Aorta (tissue), 5 donors: ENCODE measurements at regions not wholly inside any gene's neighbourhood (a gene's known extent, or its start where the extent isn't known, plus 50 kb on each side); places are given as distances from the start of the nearest gene placed in this dataset.

Experiments
- ATAC-seq: fragments of 200-7000 bp; cut with Tn5 transposase; one replicate; pipeline ENCODE4 v1.9.1; 2022; ENCODE audit warnings: moderate library complexity; ENCODE audit not compliant: low FRiP score
- DNase-seq, 2 donors: peaks; one replicate each; pipeline ENCODE4 v3.0.0-alpha.2; 2020
- H3K27ac ChIP-seq, 2 donors: one replicate each; pipeline ENCODE4 v1.5.1; 2013; ENCODE audit warnings: low read length in 2 of 2, mild to moderate bottlenecking in 2 of 2, moderate library complexity in 2 of 2, control low read depth in 1 of 2, inconsistent platforms in 1 of 2, low read depth in 1 of 2
- H3K27me3 ChIP-seq, 2 donors: one replicate each; pipeline ENCODE4 v1.6.1; 2013; ENCODE audit warnings: control low read depth in 1 of 2, low read length in 1 of 2, mild to moderate bottlenecking in 1 of 2, moderate library complexity in 1 of 2; ENCODE audit not compliant: insufficient read depth in 2 of 2, control insufficient read depth in 1 of 2
- H3K36me3 ChIP-seq, 2 donors: one replicate each; pipeline ENCODE4 v1.6.1; 2013; ENCODE audit warnings: control low read depth in 1 of 2, low read length in 1 of 2, mild to moderate bottlenecking in 1 of 2; ENCODE audit not compliant: insufficient read depth in 2 of 2, control insufficient read depth in 1 of 2
- H3K4me1 ChIP-seq, 2 donors: one replicate each; pipeline ENCODE4 v1.6.1; 2013; ENCODE audit warnings: low read length in 2 of 2, control low read depth in 1 of 2, mild to moderate bottlenecking in 1 of 2, moderate library complexity in 1 of 2; ENCODE audit not compliant: insufficient read depth in 2 of 2, control insufficient read depth in 1 of 2
- H3K4me3 ChIP-seq, 2 donors: one replicate each; pipeline ENCODE4 v1.5.1; 2013; ENCODE audit warnings: low read length in 2 of 2, control low read depth in 1 of 2, mild to moderate bottlenecking in 1 of 2
- H3K9me3 ChIP-seq: one replicate; pipeline ENCODE4 v1.6.1; 2013; ENCODE audit warnings: mild to moderate bottlenecking, low read length; ENCODE audit not compliant: control insufficient read depth
- WGBS, 2 donors: extraction: QIAGEN DNeasy Blood & Tissue Kit; methylation state at CpG; one replicate each; pipeline ENCODE4 v1.1.7; 2013; 5-methylcytosine and 5-hydroxymethylcytosine counted together
- intact Hi-C, 2 donors: fragments of 100-400 bp; cut with DNase I; formaldehyde crosslinking; loops; one replicate each; pipeline versions ENCODE4 v1.14.2 to v1.15.0; 2022
- donor health status: healthy with polysubstance abuse.
- donor health status: Bipolar disorder and iron deficiency.
- donor health status: DM: no; HTN: no; CAD: no.
- donor health status: DM: no; HTN: no; CAD: no.
- donor health status: DM: yes; HTN: yes; CAD: no.

DNA sequence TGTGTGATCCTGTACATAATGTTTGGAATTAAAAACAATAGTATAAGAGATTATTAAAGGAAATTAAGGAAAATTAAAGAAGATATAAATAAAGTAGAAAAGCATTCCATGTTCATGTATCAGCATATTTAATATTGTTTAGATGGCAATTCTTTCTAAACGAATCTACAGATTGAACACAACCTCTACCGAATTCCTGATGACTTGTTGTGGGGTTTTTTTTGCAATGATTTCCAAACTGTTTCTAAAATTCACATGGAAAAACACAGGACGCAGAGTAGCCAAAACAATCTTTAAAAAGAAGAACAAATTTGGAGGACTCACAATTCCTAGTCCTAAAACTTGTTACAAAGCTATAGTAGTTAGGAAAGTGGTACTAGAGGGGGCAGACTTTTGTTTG, 573.4 kb upstream of the IGFBP3 start:
- H3K27me3 ChIP-seq: no peaks in the 10 kb centered on the region
- 78 to 79% methylated on average over 3 of the region's 3 CpGs for WGBS, 2 donors
- H3K36me3 ChIP-seq: no peaks in the 10 kb centered on the region
- no peaks in the 10 kb centered on the region for H3K9me3 ChIP-seq
- no peak for DNase-seq
- H3K27ac ChIP-seq: no peak overlapping the region
- intact Hi-C loops: no loop called here
- no peak for ATAC-seq
- H3K4me1 ChIP-seq: no peaks in the 10 kb centered on the region
- H3K4me3 ChIP-seq: no peak overlapping the region

DNA sequence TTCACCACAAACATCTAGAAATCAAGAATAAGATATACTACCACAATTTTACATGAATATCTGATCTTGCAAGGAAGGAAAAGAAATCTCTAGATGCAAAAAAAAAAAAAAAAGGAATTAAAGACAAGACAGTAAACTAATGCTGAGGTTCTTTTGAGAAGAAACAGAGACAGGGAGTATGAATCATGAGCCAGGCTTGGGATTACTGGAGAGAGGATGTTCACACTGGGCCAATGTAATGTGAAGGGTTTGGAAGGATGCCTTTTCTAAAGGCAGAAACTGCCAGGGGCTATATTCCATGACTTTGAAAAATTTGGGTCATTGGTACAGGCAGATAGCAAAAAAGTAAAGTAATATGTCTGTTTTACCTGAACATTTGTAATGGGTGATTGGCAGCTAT, 573.0 kb upstream of the IGFBP3 start:
- Histone ChIP-seq H3K27ac (no peak overlapping the region), H3K9me3 (no peaks in the 10 kb centered on the region), H3K27me3 (no peaks in the 10 kb centered on the region), H3K36me3 (no peaks in the 10 kb centered on the region), H3K4me3 (no peak overlapping the region), H3K4me1 (no peaks in the 10 kb centered on the region)
- no peak for ATAC-seq
- no peak for DNase-seq
- intact Hi-C loops: no loop called here

DNA sequence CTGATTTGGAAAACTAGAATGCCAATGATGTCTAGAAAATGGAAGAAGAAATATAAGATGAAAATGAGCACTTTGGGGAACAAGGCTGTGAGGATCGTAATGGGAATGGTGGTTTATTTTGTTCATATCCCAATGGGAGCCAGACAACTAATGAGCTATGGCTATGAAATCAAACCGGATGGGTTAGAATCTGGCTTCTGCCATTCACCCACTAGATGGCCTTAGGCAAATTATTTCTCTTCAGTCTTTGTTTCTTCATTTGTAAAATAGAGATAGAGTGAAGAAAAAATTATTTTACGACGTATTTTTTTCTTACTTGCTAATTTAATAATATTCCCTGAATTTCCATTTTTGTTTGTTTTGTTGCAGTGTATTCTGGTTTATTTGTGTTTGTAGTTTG, 572.1 kb upstream of the IGFBP3 start:
- 91% methylated on average over 4 of the region's 4 CpGs for WGBS, 2 donors
- Histone ChIP-seq H3K27me3 (no peaks in the 10 kb centered on the region), H3K9me3 (no peaks in the 10 kb centered on the region), H3K36me3 (no peaks in the 10 kb centered on the region), H3K4me3 (no peak overlapping the region), H3K4me1 (no peaks in the 10 kb centered on the region), H3K27ac (no peak overlapping the region)
- ATAC-seq (no peak), DNase-seq (no peak)
- intact Hi-C loops: no loop called here

DNA sequence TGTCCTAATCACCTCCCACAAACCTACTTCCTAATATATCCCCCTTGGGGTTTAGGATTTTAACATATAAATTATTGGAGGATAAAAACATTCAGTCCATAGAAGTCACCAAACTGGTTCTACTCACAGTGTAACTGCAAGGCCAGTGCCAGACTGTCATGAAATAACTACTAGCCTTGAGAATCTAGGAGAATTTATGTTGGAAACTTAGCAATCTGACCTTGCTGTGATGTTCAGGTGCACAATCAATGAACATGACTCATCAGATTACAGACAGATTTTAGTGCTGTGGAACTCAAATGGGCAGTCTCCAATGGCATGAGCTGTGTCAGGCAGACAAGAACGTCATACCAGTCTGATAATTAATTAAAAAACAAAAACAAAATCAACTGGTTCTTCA, 571.4 kb upstream of the IGFBP3 start:
- intact Hi-C loops: no loop called here
- no peaks in the 10 kb centered on the region for H3K27me3 ChIP-seq
- no peaks in the 10 kb centered on the region for H3K4me1 ChIP-seq
- no peak for ATAC-seq
- H3K9me3 ChIP-seq: no peaks in the 10 kb centered on the region
- 89 to 94% methylated on average over 1 of the region's 1 CpG for WGBS, 2 donors
- H3K36me3 ChIP-seq: no peaks in the 10 kb centered on the region
- no peak for DNase-seq
- H3K4me3 ChIP-seq: no peak overlapping the region
- no peak overlapping the region for H3K27ac ChIP-seq

DNA sequence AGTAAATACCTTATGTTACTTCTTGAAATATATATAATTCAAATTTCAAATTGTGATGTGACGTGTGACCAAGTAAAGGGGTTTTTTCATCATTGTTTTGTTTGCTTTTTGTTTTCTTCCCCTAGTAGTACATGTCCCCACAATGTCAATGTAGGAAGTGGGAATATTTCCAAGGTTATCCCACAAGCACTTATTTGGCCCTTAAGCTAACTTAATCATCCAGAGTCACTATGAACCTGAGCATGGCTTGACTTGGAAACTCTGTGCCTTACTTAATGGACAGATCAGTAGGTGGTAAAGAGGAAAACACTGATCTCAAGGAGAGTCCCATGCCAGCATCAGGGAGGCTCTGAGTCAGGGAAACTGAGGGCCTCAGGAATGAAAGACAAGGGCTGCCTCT, 569.3 kb upstream of the IGFBP3 start:
- no peaks in the 10 kb centered on the region for H3K36me3 ChIP-seq
- intact Hi-C loops: no loop called here
- no peak for ATAC-seq
- no peak overlapping the region for H3K27ac ChIP-seq
- H3K4me1 ChIP-seq: no peaks in the 10 kb centered on the region
- 97 to 100% methylated on average over 1 of the region's 1 CpG for WGBS, 2 donors
- H3K4me3 ChIP-seq: no peak overlapping the region
- H3K27me3 ChIP-seq: no peaks in the 10 kb centered on the region
- DNase-seq: no peak
- H3K9me3 ChIP-seq: no peaks in the 10 kb centered on the region

DNA sequence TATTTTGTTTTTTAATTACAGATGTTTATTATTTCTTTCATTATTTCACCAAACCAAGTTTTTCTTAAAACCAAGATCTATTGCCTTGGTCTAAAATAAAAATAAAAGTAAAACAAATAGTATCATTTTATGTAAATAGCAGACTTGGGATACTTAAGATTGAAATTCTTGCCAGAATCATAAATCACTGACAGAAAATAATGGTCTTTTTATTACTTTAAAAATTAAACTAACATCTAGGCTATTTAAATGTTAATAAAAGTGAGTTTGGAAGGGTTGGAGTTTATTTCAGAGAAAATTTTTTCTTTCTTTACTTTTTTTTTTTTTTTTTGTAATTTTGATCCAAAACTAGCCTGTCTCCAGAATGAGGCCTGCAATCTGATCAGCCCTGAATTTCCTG, 568.0 kb upstream of the IGFBP3 start:
- Histone ChIP-seq H3K9me3 (peaks cover 2% of the 10 kb centered on the region), H3K27me3 (no peaks in the 10 kb centered on the region), H3K4me3 (no peak overlapping the region), H3K27ac (no peak overlapping the region), H3K4me1 (no peaks in the 10 kb centered on the region), H3K36me3 (no peaks in the 10 kb centered on the region)
- DNase-seq (no peak), ATAC-seq (no peak)
- intact Hi-C loops: no loop called here

DNA sequence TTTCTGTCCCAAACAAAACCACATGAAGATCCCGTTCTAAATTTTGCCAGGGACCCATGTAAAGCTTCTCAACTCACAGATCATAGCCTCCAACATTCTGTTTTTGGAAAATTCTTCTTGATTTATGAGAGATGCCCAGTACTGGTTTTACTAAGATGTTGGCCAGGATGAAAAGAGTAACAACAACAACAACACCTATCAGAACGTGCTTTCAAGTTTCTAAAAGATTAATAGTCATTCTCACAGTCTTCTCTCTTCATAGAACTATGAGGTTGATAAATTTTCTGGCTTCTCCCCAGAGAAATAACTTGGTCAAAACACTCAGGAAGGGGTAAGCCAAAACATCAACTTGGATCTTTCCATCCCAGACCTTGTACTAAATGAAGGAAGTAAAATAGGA, 567.5 kb upstream of the IGFBP3 start:
- Histone ChIP-seq H3K4me3 (no peak overlapping the region), H3K4me1 (no peaks in the 10 kb centered on the region), H3K27me3 (no peaks in the 10 kb centered on the region), H3K27ac (no peak overlapping the region), H3K36me3 (no peaks in the 10 kb centered on the region), H3K9me3 (peaks cover 2% of the 10 kb centered on the region)
- DNase-seq: no peak
- 7 to 9% methylated on average over 2 of the region's 2 CpGs for WGBS, 2 donors
- no peak for ATAC-seq
- intact Hi-C loops: no loop called here

DNA sequence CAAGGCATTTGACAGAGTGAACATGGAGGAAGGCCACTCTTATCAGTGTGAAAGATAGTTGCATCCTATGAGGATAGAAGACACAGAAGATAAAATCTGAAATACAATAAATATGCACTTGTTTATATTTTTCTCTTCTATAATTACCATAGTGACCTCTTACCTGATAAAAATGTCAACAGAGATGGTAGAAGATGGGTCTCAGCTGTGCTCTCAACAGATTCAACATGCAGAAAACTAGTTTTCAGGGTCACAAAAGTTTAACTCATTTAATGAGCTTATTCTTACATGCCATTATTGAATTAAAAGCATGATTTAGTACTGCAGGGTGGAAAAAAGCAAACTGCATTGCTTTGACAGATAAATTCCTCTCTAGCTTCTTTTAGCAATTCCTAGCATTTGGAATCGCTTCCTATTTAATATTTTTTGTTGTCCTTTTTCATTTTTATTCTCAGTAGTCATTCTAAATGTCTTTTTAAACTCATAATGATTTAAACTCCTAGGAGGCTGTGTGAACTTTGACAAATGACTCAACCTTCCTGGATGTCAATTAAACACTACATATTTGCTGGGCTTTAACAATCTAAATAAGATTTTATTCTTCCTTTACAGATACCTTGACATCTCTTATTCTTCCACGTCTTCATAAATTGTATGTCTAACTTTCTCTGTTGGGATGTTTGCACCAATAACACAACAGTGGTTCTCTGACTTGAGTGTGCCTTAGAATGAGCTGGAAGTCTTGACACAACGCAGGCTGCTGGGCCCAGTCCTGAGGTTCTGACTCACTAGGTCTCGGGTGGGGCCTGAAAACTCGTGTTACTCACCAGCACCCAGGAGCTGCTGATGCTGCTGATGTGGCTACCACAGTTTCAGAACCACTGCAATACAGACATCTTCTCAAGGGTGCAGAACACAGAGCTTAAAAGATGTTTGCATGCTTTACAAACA, 565.5 kb upstream of the IGFBP3 start:
- Histone ChIP-seq H3K27ac (no peak overlapping the region), H3K4me1 (no peaks in the 10 kb centered on the region), H3K36me3 (no peaks in the 10 kb centered on the region), H3K4me3 (no peak overlapping the region), H3K9me3 (peaks cover 2% of the 10 kb centered on the region), H3K27me3 (no peaks in the 10 kb centered on the region)
- 40 to 47% methylated on average over 5 of the region's 5 CpGs for WGBS, 2 donors
- intact Hi-C loops: loop anchor here in 1 of 2 donors (2.0 kb wide), 1 partner anchor 28 kb away; no protein-coding TSS in a partner anchor
- ATAC-seq (no peak), DNase-seq (peak; percentile 81 to 85)

DNA sequence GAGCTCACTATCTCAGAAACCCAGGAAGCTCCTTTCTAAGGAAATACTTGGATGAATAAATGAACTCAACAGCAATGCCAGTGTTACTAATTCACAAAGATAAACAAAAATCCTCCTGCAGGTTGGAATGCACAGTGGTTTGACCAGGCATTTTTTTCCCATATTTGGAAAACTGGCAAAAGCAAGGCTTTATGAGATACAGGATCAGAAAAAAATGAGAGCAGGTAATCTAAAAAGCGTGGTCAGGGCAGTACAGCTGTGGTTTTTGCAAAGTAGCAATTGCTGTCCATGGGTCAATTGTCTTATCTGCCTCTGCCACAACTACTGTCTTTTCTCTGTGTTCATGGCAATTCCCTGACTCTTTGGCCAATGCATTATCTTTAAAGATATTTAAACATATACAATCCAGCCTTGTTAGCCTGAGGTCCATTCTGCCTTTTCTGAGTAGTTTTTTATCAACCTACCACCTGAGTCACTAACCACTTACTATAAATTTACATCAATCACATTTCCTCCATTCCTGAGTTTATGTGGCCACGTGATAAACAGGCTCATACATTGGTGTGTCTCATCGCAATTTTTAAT, 564.5 kb upstream of the IGFBP3 start:
- 91 to 92% methylated on average over 3 of the region's 3 CpGs for WGBS, 2 donors
- intact Hi-C loops: loop anchor here in 1 of 2 donors (2.0 kb wide), 1 partner anchor 27 kb away; no protein-coding TSS in a partner anchor

More for the DNA sequence above, 564.5 kb upstream of the IGFBP3 start:
- H3K9me3 ChIP-seq: peaks cover 2% of the 10 kb centered on the region
- DNase-seq (no peak), ATAC-seq (no peak)
- H3K36me3 ChIP-seq: no peaks in the 10 kb centered on the region
- no peaks in the 10 kb centered on the region for H3K4me1 ChIP-seq
- no peak overlapping the region for H3K4me3 ChIP-seq
- no peak overlapping the region for H3K27ac ChIP-seq
- no peaks in the 10 kb centered on the region for H3K27me3 ChIP-seq
